Colon (tissue), 2 donors: ENCODE measurements at regions not wholly inside any gene's neighbourhood (a gene's known extent, or its start where the extent isn't known, plus 50 kb on each side); places are given as distances from the start of the nearest gene placed in this dataset.

Source experiments
- FAIRE-seq: peaks from 2 replicates; lab custom pipeline; 2012; peaks lifted over from hg19 to GRCh38; lab: Jason Lieb, UNC
- donor health status: control.
- donor health status: control.

DNA sequence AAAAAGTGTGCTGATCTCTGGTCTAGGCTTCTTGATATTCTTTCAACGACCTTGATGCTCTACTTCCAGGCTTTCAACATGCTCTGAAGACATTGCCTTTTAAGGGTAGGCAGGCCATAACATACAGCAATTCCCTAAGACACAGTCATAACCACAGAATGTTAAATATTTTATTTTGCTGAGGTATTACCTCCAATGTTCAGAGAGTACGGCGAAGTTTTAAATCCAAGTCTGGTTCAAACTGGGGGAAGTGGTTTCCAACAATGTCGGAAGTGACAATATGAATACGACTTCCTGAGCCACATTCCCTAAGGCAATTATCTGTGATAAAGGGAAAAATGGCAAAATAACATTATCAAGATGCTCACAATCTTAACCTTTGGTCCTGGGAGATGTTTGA, 1077.9 kb upstream of the PIK3C3 start:
- no peak for FAIRE-seq

DNA sequence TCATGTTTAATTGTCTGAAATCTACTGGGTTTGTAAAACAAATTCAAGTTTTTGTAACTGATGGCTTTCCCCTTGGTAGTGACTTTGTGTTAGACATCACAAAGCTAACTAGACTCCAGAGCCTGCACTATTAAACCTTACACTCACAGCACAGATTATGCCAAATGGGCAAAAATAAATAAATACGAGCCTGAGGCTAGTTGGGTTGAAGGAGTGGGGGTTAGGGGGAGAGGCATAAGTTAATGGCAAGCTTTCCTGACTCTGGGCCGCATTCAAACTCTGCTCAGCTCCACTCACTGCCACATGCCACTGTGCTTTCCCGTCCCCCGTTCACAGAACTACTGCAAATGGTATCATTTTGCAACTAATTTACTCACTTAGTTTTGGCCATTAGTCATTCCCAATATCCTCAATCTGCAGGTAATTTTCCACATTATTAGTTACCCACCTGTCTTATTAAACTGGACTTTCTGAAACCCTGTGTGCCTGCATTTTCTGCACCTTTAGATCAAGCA, 1079.9 kb upstream of the PIK3C3 start:
- FAIRE-seq, result no peak

DNA sequence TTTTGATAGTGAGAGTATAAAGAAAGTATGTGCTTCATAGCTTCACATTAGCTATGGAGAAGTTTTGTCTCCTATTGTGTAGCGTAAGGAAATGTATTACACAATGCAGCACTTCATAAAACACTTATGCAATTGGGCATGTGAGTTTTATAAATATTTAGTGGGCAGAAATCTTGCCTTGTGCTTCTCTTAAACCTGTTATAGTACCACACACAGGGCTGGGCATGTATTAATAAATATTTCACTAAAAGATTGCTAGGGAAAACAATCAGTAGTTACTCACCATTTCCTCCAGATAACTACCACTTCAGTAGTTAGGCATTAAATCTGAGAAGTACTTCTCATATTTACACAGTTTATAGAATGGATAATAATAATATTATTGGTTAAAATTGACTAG, 1080.8 kb upstream of the PIK3C3 start:
- no peak for FAIRE-seq

DNA sequence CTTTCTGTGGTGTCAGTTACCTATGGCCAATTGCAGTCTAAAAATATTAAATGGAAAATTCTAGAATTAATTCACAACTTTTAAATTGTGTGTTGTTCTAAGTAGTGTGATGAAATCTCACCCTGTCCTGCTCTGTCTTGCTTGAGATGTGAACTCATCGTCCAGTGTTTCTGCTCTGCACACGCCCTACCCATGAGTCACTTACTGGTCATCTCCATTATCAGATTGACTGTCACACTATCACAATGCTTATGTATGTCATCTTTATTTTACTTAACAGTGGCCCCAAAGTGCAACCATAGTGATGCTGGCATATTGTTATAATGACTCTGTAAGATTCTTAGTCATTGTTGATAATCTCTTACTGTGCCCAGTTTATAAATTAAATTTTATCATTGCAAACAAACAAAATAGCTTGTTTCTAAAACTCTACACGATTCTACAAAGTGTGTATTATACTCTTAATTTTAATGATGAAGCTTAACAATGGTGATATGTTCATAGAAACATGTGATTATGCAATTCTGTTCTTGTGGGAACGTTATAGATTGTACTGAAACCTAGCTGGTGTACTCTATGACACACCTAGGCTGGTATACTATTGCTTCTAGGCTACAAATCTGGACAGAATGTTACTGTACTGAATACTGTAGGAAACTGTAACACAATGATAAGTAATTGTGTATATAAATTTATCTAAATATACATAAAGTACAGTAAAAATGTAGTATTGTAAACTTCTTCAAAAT, 1086.8 kb upstream of the PIK3C3 start:
- FAIRE-seq, result no peak

DNA sequence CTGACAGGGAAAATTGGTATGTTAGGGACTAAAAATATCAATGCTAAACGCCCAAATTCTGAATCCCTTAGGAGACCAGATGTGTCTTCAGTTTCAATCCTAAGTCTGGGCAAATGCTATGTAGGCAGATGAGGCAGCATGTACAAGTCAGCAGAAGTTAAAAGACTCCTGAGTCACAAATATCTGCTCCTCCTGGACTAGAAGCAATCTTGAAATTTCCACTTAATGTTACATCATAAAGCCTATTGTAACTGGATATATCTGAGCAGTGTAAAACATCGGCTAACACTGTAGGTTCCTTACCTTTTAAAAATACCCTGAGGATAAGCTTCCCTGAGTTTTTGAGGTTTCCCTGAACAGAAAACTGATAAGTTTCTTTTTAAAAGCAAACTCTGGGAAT, 1087.6 kb upstream of the PIK3C3 start:
- FAIRE-seq, result no peak

DNA sequence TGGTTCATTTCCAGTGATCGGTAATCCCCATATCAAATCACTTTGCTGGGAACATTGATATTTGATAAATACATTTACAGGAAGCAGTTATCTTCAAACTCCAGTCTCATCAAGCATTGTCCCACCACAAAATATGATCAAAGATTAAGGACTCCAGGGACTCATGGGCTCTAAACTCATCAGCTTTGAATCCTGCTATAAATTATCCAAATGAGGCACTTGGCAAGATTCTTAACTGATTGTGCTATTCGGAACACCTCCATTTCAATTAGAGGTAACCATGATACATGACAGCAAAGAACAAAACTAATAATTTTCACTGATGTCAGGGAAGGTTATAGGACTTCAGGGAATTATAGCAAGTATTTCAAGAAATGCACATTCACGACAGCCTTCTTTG, 1088.1 kb upstream of the PIK3C3 start:
- no peak for FAIRE-seq

DNA sequence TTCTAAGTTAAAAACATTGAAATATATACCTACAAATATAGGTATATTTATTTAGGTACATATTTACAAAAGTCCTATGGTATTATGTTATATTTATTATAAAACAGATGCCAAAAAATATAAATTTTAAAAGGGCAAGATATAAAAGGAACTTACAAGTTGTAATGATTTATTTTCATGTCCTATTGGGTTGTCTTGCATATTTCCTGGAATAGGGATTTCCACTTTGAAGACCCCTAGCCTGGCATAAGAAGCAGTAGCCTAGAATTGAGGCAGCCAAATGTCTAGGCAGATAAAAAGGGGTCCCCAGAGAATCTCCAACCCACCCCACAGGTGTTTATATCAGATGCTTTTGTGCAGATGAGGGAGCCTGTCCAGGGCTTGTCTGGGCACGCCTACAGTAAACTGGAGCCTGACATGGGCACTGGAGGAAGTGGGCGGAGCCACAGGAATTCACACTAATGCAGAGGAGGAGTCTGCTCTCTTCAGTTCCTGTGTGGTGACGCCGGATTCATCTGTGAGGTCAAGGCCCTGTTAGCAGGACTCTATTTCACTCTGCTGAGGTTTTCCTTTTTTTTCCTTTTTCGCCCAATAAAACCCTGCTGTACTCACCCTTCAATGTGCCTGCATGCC, 1088.9 kb upstream of the PIK3C3 start:
- FAIRE-seq, result no peak

DNA sequence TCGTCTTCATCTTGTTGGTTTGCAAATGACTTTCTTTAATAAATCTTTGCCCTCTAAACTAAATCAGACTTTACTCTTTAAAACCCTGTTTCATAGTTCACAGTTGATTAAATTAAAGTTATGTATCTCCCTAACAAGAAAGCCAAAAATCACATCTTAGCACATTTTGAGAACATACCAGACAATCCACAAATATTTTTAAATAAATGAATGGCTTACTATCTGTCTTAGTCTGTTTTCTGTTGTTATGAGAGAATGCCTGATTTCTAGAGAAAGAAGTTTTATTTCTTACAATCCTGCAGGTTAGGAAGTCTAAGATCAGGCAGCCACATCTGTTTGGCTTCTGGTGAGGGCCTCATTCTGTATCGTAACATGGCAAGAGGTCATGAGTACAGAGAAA, 1090.2 kb upstream of the PIK3C3 start:
- FAIRE-seq, result no peak

DNA sequence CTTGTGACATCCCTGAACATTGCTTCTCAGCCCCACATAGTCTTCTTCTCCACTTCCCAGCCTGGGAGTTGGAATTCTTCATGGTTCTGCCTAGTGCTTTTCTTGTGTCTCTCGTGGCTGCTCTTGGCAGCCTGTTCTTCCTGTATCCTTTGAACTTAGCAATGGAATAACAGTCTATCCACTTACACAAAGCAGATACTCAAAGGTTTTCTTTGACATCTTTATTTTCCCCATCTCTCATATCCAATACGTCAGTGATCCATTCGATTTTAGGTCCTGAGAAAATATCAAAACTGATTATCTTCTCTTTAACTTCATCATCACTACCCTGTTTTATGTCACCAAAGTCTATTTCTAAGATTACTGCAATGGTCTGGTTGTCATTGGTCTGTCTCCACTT, 1091.2 kb upstream of the PIK3C3 start:
- no peak for FAIRE-seq

DNA sequence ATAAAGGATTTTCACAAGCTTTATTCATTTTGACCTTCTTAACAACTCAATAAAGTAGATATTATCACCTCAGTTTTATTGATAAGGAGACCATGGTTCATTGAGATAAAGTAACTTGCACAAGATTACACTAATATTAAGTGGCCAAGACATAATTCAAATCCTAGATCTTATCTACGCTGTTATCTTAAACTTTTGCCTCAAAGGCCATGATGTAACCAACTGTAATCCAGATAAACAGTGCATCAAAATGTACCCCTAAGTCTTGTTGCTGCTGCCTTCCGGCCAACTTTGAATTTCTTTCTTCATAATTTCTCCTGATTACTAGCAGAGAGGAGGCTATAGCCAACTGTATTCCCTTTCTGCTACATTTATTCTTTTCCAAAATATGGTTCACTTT, 1094.8 kb upstream of the PIK3C3 start:
- no peak for FAIRE-seq

DNA sequence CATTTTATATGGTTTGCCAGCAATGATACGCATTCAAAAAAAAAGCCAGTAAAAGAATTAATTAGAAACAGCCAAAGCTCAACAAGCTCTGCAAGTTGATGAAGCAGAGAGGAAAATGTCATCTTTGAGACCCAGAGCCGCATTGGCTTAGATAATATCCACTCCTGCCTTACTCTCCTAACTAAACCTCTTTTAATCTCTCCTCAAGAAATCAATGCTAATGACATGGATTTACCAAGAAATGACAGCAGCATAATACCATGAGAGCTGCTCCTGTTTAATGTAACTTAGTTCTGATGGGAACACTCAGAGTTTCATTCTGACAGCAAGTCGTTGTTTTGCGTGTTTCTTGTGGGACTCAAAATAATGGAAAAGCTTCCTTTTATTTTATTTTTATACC, 1099.4 kb upstream of the PIK3C3 start:
- FAIRE-seq, result no peak

DNA sequence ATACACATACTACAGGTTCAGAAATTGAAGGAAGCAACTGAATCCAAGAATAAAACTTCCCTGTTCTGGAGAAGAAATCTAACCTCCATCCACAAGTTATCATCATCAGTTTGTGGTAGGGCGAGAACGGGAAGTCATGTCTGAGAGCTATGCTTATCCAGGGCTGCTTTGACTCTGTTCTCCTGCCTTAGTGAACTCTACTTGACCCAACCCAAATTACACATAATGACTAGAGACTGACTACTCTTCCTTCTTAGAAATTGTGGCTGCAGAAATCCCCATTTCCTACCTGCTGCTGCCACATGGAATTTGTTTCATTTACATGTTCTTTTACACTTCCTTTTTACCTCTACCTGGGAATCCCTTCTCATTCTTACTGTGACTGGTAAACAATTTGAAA, 1102.6 kb upstream of the PIK3C3 start:
- no peak for FAIRE-seq

DNA sequence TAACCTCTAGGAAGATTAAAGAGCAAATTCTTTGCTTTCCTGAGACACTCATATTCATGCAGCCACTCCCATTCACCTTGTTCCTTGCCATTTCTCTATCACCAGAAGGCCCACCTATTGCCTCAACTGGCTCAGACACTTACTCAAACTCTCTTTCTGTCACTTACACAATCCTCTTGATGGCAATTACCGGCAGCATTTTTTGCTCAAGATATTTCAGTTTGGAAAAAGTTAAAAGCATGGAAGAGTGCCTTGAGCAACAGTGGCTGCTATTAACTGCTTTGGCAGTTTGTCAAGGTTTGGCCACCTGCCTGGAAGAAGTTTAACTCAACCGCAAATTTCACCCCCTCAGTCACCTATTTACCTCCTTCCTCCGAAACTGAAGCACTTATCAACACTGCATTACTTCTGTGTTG, 1104.0 kb upstream of the PIK3C3 start:
- no peak for FAIRE-seq

DNA sequence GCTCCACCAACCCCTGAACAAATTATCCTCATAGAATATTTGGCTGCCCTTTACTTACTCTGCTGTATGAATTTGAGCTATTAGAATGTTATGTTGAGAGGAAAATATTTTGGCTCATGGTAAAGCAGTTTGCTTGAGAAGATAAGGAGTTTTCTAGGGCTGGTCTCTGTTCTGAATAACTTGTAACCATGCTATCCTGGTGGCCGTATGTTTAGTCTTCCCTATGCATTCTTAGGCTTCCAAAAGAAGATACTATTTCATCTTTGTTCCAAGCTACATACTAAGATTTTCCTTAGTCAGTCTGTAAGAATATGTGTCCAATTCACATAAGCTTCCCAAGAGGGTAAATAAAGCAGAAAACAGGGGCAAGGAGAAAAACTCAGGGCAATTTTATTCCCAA, 1105.1 kb upstream of the PIK3C3 start:
- no peak for FAIRE-seq

DNA sequence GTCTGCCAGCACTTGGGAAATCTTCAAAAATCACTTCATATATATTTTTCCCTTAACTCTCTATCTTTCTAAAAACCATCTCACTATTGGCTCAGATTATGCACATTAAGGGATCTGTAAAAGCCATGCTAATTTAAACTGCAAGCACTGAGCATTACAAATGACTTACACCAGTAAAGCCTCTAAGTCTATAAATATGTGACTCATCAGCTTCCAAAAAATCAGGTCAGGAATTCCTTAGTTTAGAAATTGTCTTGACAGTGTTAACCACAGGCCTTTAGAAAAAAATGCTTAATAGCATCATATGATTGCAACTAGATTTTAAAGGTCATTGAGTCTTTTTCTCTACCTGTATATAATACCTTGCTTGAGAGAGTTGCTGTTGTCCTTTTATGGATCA, 1113.6 kb upstream of the PIK3C3 start:
- FAIRE-seq, result no peak

DNA sequence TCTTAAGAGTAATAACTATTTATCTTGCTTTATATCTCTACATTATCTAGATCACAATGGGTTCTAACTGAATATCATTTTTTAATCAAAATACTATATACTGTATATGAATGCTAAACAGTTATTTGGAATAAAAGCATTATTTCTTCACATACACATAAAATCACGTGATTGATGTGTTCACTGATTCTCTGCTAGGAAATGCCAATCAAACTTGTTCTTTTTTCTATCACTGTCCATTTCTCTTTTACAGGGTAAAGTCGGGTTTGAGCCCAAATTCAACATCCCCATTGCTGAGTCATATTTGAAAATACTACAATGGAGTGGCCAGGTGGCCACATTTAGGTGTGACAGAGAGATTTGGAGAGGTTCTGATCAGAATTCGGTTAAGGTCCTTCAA, 1114.0 kb upstream of the PIK3C3 start:
- FAIRE-seq, result no peak

DNA sequence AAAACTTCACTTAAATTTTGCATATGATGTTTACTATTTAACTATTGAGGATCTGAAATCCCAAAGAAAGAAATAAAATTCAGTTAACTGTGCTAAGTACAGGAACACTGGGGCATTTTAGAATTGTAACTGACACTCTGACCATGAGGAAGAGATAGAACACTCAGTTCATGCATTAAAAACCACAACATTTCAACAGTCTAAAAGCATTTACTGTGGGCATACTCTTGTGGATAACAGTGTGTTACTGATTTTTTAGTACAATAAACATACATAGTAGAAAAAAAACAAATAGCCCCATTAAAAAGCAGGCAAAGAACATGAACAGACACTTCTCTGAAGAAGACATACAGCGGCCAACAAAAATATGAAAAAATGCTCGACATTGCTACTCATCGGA, 1122.7 kb upstream of the PIK3C3 start:
- FAIRE-seq, result no peak

DNA sequence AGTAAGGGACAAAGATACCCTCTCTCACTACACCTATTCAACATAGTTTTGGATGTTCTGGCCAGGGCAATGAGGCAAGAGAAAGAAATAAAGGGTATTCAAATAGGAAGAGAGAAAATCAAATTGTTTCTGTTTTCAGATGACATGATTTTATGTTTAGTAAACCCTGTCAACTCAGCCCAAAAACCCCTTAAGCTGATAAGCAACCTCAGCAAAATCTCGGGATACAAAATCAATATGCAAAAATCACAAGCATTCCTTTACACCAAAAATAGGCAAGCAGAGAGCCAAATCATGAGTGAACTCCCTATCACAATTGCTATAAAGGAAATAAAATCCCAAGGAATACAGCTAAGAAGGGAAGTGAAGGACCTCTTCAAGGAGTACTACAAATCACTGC, 1130.7 kb upstream of the PIK3C3 start:
- no peak for FAIRE-seq

DNA sequence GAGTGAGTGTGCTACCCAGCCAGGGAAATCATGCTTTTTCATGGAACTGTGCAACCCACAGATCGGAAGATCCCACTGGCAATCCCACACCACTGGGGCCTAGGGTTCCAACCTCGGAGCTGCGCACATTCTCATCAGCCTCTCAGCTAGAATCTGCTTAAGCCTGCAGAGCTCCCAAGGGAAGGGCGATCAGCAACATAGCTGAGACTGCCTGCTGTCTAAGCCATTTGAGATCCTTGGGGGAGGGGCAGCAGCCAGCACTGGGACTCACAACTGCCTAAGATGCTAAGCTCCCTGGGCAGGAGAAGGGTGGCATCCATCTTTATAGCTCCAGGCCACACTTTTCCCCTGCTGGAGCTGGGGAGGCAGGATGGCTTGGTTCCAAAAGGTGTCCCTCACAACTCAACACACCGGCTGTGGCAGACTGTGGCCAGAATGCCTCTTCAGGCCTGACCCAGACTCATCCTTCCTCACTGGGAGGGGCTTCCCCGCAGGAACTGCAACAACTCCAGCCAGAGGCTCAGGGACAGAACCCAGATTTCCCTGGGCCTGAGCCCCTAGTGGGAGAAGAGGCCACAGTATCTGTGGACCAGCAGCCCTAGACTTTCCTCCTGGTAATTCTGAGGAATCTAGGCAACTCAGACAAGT, 1133.3 kb upstream of the PIK3C3 start:
- FAIRE-seq, result no peak

DNA sequence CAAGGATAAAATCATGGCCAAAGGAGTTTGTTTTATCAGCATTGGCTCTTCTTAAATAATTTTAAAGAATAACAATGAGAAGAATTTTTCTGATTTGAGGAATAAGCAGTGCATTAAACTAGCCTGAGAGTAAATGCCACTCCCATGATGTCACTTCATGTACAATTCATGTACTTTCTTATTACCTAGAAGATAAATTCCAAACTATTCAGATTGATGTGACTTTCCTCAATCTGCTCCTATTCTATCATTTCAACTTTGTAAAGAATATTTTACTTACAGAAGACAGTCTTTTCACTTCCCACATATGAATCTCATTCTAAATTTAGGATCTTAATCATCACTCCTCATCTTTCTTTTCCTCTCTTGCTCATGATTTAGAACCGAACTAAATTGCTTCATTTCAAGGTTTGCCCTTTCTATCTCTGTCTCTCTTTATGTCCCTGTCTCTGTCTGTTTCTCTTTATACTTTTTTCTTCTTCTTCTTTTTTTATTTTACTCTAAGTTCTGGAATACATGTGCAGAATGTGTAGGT, 1142.0 kb upstream of the PIK3C3 start:
- FAIRE-seq, result no peak

DNA sequence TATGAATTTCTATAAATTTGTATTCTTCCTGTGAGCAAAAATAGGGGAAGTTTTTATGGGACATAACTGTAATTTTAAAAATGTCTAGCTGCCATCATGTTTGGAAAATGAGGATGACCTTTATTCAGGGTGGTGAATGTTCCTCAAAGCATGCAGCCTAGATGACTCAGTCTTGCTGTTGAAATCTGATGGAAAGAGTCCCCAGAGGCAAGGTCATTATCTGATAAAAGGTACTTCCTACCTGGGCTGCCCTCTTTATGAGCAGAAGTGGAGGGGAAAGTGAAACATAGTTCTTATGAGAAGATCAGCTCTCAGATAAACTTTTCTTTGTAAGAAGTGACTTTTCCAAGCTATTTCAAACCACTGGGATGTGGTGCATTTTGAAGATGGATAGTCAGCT, 1144.7 kb upstream of the PIK3C3 start:
- no peak for FAIRE-seq

DNA sequence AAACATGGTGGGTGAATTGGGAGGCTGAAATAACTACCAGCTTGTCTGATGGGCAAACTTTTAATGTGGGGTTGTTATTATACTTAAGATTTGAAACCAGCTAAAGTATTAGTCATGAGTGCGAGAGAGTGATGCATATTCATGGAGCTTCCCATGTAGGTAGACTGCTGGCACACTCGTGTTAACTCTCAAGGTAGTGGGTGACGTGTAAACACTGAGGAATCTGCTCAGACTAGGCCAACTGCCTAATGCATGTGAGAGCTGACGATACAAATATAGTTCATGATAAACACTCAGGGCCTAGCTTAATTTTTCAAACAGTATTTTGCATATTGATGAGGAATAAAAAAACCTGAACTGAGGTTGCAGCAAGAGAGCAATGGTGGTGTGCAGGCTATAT, 1165.7 kb upstream of the PIK3C3 start:
- no peak for FAIRE-seq

DNA sequence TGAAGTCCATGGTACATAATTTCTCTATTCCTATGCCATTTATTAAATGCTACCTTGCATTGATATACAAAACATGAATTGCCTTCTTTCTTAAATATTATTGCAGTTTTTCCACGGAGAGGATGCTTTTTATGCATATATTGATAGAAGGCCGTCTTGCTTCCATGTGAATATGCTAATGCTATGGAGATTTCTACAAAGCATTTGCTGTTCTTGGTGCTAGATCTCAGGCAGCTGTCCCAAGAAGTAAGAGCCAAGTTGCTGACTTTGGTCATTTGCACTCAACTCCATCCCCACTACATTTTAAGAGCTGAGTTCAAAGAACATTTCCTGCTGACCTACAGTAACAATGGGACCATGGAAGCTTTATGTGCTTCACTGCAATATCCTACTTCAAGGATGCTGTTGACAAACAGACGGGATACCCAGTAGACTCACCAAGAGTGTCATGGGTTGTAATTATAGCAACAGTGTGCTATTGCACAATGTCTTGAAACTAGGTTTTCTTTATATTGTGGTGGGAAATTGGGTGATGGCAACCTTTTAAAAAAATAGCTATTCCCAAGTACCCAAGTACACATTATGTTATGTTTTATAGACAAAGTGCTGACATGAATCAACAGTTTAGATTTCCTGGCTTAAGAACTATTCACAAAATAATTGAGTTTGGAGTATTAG, 1172.4 kb upstream of the PIK3C3 start:
- no peak for FAIRE-seq
